Right renal cortex interstitium (tissue), 3 donors: ENCODE measurements at regions not wholly inside any gene's neighbourhood (a gene's known extent, or its start where the extent isn't known, plus 50 kb on each side); places are given as distances from the start of the nearest gene placed in this dataset.

Source experiments
- DNase-seq, 3 donors: peaks; one replicate each; pipeline ENCODE4 v3.0.0-alpha.2; 2013; ENCODE audit warnings: low read depth in 3 of 3, low spot score in 2 of 3

GRCh38 chr18:22332590-22332989 lies 85.1 kb downstream of the CTAGE1 start:
- DNase-seq: no peak

GRCh38 chr18:22330508-22330907 lies 87.2 kb downstream of the CTAGE1 start:
- no peak for DNase-seq

GRCh38 chr18:22325396-22325795 lies 92.3 kb downstream of the CTAGE1 start:
- no peak for DNase-seq

- no peak for DNase-seq
Measured at GRCh38 chr18:22324191-22325131, 93.3 kb downstream of the CTAGE1 start.

- DNase-seq: no peak
Measured at GRCh38 chr18:22322243-22322691, 95.4 kb downstream of the CTAGE1 start.

GRCh38 chr18:22320771-22321170 lies 96.9 kb downstream of the CTAGE1 start:
- DNase-seq: no peak

GRCh38 chr18:22320155-22320554 lies 97.6 kb downstream of the CTAGE1 start:
- DNase-seq: no peak

- no peak for DNase-seq
Measured at GRCh38 chr18:22318745-22319407, 98.8 kb downstream of the CTAGE1 start.

- DNase-seq: no peak
Measured at GRCh38 chr18:22314420-22314819, 103.3 kb downstream of the CTAGE1 start.

- DNase-seq: no peak
Measured at GRCh38 chr18:22314001-22314400, 103.7 kb downstream of the CTAGE1 start.

- no peak for DNase-seq
Measured at GRCh38 chr18:22311301-22311700, 106.4 kb downstream of the CTAGE1 start.

GRCh38 chr18:22309191-22309590 lies 108.5 kb downstream of the CTAGE1 start:
- no peak for DNase-seq

- no peak for DNase-seq
Measured at GRCh38 chr18:22307528-22307927, 110.2 kb downstream of the CTAGE1 start.

- DNase-seq: no peak
Measured at GRCh38 chr18:22303927-22304326, 113.8 kb downstream of the CTAGE1 start.

- DNase-seq: no peak
Measured at GRCh38 chr18:22302144-22302543, 115.6 kb downstream of the CTAGE1 start.

GRCh38 chr18:22300665-22301636 lies 116.8 kb downstream of the CTAGE1 start:
- DNase-seq: no peak

GRCh38 chr18:22297008-22297407 lies 120.7 kb downstream of the CTAGE1 start:
- DNase-seq: no peak

GRCh38 chr18:22296304-22296703 lies 121.4 kb downstream of the CTAGE1 start:
- no peak for DNase-seq

- no peak for DNase-seq
Measured at GRCh38 chr18:22293417-22293816, 124.0 kb downstream of the GATA6 start.

- DNase-seq: no peak
Measured at GRCh38 chr18:22290004-22290403, 120.6 kb downstream of the GATA6 start.

GRCh38 chr18:22286585-22286984 lies 117.2 kb downstream of the GATA6 start:
- DNase-seq: no peak
